ENCODE measurements at regions not wholly inside any gene's neighbourhood (a gene's known extent, or its start where the extent isn't known, plus 50 kb on each side); places are given as distances from the start of the nearest gene placed in this dataset.

GRCh38 chr9:80028501-80028900, 456.7 kb downstream of the TLE4 start:
- no peak overlapping the region for H3K4me3 ChIP-seq (ENCODE audit: low read depth, low read length)
- peak; percentile 12 for DNase-seq
- no peaks in the 10 kb centered on the region for H3K36me3 ChIP-seq
- H3K27me3 ChIP-seq (ENCODE audit: insufficient read depth, low read depth, severe bottlenecking): no peaks in the 10 kb centered on the region
- TF ChIP-seq, protein P1, sequence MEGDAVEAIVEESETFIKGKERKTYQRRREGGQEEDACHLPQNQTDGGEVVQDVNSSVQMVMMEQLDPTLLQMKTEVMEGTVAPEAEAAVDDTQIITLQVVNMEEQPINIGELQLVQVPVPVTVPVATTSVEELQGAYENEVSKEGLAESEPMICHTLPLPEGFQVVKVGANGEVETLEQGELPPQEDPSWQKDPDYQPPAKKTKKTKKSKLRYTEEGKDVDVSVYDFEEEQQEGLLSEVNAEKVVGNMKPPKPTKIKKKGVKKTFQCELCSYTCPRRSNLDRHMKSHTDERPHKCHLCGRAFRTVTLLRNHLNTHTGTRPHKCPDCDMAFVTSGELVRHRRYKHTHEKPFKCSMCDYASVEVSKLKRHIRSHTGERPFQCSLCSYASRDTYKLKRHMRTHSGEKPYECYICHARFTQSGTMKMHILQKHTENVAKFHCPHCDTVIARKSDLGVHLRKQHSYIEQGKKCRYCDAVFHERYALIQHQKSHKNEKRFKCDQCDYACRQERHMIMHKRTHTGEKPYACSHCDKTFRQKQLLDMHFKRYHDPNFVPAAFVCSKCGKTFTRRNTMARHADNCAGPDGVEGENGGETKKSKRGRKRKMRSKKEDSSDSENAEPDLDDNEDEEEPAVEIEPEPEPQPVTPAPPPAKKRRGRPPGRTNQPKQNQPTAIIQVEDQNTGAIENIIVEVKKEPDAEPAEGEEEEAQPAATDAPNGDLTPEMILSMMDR (IDR thresholded peaks at IDR 0.05; ENCODE audit: low read depth, low read length): no peak
- no peak overlapping the region for H3K27ac ChIP-seq
- H3K9me3 ChIP-seq (ENCODE audit: severe bottlenecking): no peaks in the 10 kb centered on the region

DNA sequence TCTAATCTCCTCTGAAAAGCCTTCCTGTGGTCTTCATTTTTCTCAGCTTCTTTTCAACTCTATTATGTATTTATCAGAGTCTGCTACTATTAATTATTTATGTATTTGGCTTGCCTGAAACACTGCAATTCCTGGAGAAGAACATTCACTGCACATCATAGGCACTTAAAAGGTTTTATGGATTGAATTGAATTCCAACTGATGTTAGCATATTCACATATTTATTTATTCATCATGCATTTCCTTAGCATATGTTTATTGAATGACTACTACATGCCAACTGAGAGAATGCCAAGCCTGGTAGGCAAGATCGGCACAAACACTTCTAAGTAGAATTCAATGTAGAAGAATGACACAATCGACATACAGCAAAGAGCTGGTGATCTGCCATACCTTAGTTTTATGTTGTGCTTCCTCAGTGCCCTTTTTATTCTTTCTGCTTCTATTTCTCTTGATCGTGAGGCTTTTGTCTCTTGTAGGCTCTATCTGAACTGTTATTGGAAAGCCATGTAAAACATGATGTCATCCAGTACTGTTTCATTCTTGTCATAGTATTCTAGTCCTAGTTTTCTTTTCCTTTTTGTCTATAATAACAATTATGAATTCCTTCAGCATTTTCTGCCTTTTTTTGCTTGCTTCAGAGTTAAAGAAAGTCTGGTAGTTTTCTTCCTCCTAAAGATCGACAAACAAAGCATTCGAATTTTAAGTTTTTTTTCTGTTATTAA, 454.2 kb downstream of the TLE4 start:
- Histone ChIP-seq H3K36me3 (no peaks in the 10 kb centered on the region), H3K27ac (no peak overlapping the region), H3K4me3 (ENCODE audit: low read depth, low read length) (no peak overlapping the region), H3K9me3 (ENCODE audit: severe bottlenecking) (no peaks in the 10 kb centered on the region), H3K27me3 (ENCODE audit: insufficient read depth, low read depth, severe bottlenecking) (no peaks in the 10 kb centered on the region)
- TF ChIP-seq, protein P1 (IDR thresholded peaks at IDR 0.05; ENCODE audit: low read depth, low read length): no peak
- no peak for DNase-seq

- Histone ChIP-seq H3K27ac (no peak overlapping the region), H3K27me3 (ENCODE audit: insufficient read depth, low read depth, severe bottlenecking) (no peaks in the 10 kb centered on the region), H3K9me3 (ENCODE audit: severe bottlenecking) (no peaks in the 10 kb centered on the region), H3K4me3 (ENCODE audit: low read depth, low read length) (no peak overlapping the region), H3K36me3 (no peaks in the 10 kb centered on the region)
- TF ChIP-seq, protein P1 (IDR thresholded peaks at IDR 0.05; ENCODE audit: low read depth, low read length): no peak
- DNase-seq: peak; percentile 10
These were observed 453.4 kb downstream of the TLE4 start for GRCh38 chr9:80025131-80025530.

DNA sequence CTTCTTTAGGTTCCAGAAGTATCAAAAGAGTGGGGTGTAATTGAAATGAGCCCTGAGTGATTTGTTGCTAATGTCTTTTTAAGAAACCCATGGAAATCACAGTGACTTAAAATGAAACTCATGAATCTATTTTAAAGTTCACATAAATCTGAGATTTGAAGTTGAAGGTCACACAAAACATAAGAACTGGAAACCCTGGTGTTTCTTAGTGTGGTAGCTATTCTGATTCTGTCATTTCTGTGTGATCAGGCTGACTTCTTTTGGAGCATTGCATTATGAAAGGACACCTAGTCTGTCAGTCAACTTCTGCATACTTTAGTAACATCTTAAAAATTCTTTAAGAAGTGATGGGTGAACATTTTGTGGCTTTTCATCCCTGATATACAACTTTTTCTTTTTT, 448.8 kb downstream of the TLE4 start:
- H3K27ac ChIP-seq: no peak overlapping the region
- H3K9me3 ChIP-seq (ENCODE audit: severe bottlenecking): no peaks in the 10 kb centered on the region
- no peaks in the 10 kb centered on the region for H3K27me3 ChIP-seq (ENCODE audit: insufficient read depth, low read depth, severe bottlenecking)
- no peaks in the 10 kb centered on the region for H3K36me3 ChIP-seq
- TF ChIP-seq, protein P1 (IDR thresholded peaks at IDR 0.05; ENCODE audit: low read depth, low read length): no peak
- no peak overlapping the region for H3K4me3 ChIP-seq (ENCODE audit: low read depth, low read length)
- DNase-seq: no peak

DNA sequence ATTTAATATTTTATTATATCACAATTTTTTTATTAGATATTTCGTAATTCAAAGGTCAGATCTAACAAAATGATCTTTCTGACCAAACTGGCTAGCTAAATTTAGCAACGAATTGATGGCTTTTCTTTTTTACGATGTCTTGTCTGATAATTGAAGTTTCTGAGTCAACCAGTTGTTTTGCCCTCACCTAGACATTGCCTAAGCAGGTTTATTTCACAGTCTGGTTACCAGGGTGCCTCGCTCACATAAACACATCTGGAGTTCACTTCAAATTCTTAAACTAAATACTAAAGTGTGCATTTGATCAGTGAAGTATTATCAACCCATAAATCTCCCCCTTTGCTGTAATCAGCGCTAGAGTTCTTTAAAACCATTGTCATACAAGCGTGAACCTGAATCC, 448.3 kb downstream of the TLE4 start:
- no peak for DNase-seq
- no peaks in the 10 kb centered on the region for H3K27me3 ChIP-seq (ENCODE audit: insufficient read depth, low read depth, severe bottlenecking)
- H3K9me3 ChIP-seq (ENCODE audit: severe bottlenecking): no peaks in the 10 kb centered on the region
- H3K36me3 ChIP-seq: no peaks in the 10 kb centered on the region
- no peak overlapping the region for H3K4me3 ChIP-seq (ENCODE audit: low read depth, low read length)
- H3K27ac ChIP-seq: no peak overlapping the region
- TF ChIP-seq, protein P1 (IDR thresholded peaks at IDR 0.05; ENCODE audit: low read depth, low read length): no peak

GRCh38 chr9:80013891-80014290, 442.1 kb downstream of the TLE4 start:
- no peak overlapping the region for H3K27ac ChIP-seq
- no peaks in the 10 kb centered on the region for H3K27me3 ChIP-seq (ENCODE audit: insufficient read depth, low read depth, severe bottlenecking)
- DNase-seq: no peak
- H3K9me3 ChIP-seq (ENCODE audit: severe bottlenecking): no peaks in the 10 kb centered on the region
- H3K36me3 ChIP-seq: no peaks in the 10 kb centered on the region
- TF ChIP-seq, protein P1 (IDR thresholded peaks at IDR 0.05; ENCODE audit: low read depth, low read length): no peak
- H3K4me3 ChIP-seq (ENCODE audit: low read depth, low read length): no peak overlapping the region

Data from WERI-Rb-1 (cell line).